ENCODE measurements at regions not wholly inside any gene's neighbourhood (a gene's known extent, or its start where the extent isn't known, plus 50 kb on each side); places are given as distances from the start of the nearest gene placed in this dataset.

DNA sequence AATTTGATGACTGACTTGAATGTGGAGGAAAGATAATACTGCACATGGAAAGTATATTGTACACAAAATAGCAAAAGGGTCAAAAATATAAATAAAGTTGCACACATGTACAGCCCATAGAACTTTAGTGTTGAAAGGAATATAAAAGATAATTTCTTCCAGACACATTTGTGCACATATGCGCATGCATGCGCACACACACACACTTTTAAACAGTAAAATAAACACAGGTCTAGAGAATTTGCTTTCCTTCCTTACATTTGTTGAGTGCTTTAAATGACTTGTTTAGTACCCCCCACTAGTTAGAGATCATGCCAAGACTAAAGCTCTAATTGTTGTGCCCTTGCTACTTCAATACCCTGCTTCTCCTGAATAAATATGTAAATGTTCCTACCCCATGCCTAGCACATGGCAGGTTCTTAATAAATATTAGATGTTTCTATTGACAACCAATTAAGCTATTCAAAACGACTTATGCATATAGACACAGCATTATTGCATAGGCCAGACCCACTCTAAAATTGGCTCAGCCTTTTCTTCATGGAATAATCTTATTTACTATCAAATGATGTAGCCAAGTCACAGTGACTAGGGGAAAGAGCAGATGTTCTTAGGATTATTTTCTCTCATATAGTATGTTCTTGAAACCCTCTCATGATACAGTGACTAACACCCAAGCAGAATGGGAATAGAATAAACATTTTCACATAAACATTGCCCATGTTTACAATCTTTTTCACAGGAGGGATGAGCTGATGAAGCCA is 165.5 kb upstream of the ACVR2A start:
- H3K36me3 ChIP-seq (ENCODE audit: insufficient read depth, low read length): no peaks in the 10 kb centered on the region
- H3K9ac ChIP-seq (ENCODE audit: low read depth, low read length): no peak overlapping the region
- no peak overlapping the region for H3K4me3 ChIP-seq (ENCODE audit: low read length)
- no peak overlapping the region for H3K4me2 ChIP-seq (ENCODE audit: low read length)
- no peaks in the 10 kb centered on the region for H3K4me1 ChIP-seq (ENCODE audit: control insufficient read depth, insufficient read depth, low read length)
- no peaks in the 10 kb centered on the region for H3K9me3 ChIP-seq (replicated peaks; ENCODE audit: low read length)
- H3K27me3 ChIP-seq (ENCODE audit: control insufficient read depth, insufficient read depth, low read length): no peaks in the 10 kb centered on the region

DNA sequence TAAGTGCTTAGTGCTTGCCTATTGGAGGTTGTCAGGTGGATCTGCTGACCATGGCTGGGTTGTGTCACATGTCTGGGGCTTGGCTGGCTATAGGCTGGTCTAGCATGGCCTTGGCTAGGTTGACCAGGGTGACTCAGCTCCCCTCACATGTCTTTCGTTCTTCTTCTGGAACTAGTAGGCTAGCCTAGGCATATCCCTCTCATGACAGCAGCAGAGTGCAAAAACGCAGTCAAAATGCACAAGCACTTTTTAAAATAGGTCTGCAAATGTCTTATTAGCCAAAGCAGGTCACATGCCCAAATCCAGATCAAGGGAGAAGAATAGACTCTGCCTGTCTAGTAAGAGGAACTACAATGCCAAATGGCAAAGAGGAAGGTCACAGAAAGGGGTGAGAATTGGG is 179.7 kb upstream of the ACVR2A start:
- no peaks in the 10 kb centered on the region for H3K4me1 ChIP-seq (ENCODE audit: control insufficient read depth, insufficient read depth, low read length)
- no peaks in the 10 kb centered on the region for H3K36me3 ChIP-seq (ENCODE audit: insufficient read depth, low read length)
- no peaks in the 10 kb centered on the region for H3K27me3 ChIP-seq (ENCODE audit: control insufficient read depth, insufficient read depth, low read length)
- H3K9ac ChIP-seq (ENCODE audit: low read depth, low read length): no peak overlapping the region
- H3K9me3 ChIP-seq (replicated peaks; ENCODE audit: low read length): no peaks in the 10 kb centered on the region
- H3K4me3 ChIP-seq (ENCODE audit: low read length): no peak overlapping the region
- no peak overlapping the region for H3K4me2 ChIP-seq (ENCODE audit: low read length)

DNA sequence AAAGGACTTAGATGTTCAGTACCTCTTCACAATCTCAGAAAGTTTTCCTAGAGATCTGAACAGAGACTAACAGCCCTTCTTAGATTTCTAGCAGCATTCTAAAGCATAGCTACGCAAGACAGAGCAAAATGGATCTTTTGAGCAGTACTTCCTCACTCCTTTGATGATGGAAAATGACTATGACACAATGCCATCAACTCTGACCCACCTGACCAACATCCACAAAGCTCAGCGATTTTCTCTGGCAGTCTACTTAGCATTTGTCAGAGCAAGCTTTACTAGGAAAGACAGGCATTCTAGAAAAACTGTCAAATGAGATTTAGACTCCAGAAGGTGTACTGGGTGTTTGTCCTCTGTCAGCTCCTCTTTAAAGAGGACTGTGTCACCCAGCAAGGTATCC is 180.9 kb upstream of the ACVR2A start:
- no peak overlapping the region for H3K4me2 ChIP-seq (ENCODE audit: low read length)
- no peaks in the 10 kb centered on the region for H3K27me3 ChIP-seq (ENCODE audit: control insufficient read depth, insufficient read depth, low read length)
- no peaks in the 10 kb centered on the region for H3K4me1 ChIP-seq (ENCODE audit: control insufficient read depth, insufficient read depth, low read length)
- H3K4me3 ChIP-seq (ENCODE audit: low read length): no peak overlapping the region
- no peak overlapping the region for H3K9ac ChIP-seq (ENCODE audit: low read depth, low read length)
- H3K9me3 ChIP-seq (replicated peaks; ENCODE audit: low read length): no peaks in the 10 kb centered on the region
- H3K36me3 ChIP-seq (ENCODE audit: insufficient read depth, low read length): no peaks in the 10 kb centered on the region

DNA sequence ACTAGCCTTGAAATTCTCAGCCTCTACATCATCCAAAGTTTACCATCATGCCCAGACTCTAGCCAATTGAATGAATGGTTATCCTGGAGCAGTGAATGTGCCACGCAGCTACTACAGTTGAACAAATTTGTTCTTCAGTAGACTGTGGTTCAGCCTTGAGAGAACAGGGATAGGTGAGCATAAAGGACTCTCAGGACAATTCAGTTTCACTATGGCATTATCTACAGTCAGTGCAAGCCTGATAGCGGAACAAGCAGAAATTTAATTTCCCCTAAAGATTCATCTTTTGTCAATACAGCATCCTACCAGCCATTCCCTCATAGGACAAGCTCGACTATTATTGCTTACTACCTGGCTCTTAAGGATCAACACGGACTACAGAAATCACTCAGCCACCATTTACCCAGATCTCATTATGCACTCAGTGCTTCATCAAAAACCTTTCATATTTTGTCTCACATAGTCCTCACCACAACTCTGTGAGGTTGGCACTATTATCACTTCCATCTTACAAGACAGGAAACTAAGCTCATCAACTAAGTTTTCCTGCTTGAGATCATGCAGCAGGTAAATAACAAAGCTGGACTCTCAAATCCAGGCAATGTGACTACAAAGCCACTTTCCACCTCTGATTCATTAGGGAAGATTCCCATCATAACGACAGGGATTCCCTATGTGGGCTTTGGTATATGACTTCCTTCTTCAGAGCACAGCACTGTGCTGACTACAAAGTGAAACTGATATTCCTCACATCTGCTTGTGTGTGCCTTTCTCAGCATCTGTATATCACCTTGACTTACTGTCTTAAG is 181.5 kb upstream of the ACVR2A start:
- Histone ChIP-seq H3K36me3 (ENCODE audit: insufficient read depth, low read length) (no peaks in the 10 kb centered on the region), H3K9ac (ENCODE audit: low read depth, low read length) (no peak overlapping the region), H3K4me3 (ENCODE audit: low read length) (no peak overlapping the region), H3K4me2 (ENCODE audit: low read length) (no peak overlapping the region), H3K27me3 (ENCODE audit: control insufficient read depth, insufficient read depth, low read length) (no peaks in the 10 kb centered on the region), H3K9me3 (replicated peaks; ENCODE audit: low read length) (no peaks in the 10 kb centered on the region), H3K4me1 (ENCODE audit: control insufficient read depth, insufficient read depth, low read length) (no peaks in the 10 kb centered on the region)

DNA sequence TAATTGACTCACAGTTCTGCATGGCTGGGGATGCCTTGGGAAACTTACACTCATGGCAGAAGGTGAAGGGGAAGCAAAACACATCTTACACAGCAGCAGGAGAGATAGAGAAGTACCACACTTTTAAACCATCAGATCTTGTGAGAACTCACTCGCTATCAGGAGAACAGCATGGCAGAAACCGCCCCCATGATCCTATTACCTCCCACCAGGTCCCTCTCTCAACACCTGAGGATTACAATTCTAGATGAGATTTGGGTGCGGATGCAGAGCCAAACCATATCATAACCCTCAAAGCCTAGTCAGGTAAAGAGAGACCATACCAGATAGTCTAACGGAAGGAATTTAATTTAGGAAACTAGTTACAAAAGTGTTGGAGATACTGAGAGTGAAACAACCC is 182.6 kb upstream of the ACVR2A start:
- Histone ChIP-seq H3K9me3 (replicated peaks; ENCODE audit: low read length) (no peaks in the 10 kb centered on the region), H3K27me3 (ENCODE audit: control insufficient read depth, insufficient read depth, low read length) (peaks cover 4% of the 10 kb centered on the region), H3K4me1 (ENCODE audit: control insufficient read depth, insufficient read depth, low read length) (no peaks in the 10 kb centered on the region), H3K36me3 (ENCODE audit: insufficient read depth, low read length) (no peaks in the 10 kb centered on the region), H3K4me2 (ENCODE audit: low read length) (no peak overlapping the region), H3K4me3 (ENCODE audit: low read length) (no peak overlapping the region), H3K9ac (ENCODE audit: low read depth, low read length) (no peak overlapping the region)

DNA sequence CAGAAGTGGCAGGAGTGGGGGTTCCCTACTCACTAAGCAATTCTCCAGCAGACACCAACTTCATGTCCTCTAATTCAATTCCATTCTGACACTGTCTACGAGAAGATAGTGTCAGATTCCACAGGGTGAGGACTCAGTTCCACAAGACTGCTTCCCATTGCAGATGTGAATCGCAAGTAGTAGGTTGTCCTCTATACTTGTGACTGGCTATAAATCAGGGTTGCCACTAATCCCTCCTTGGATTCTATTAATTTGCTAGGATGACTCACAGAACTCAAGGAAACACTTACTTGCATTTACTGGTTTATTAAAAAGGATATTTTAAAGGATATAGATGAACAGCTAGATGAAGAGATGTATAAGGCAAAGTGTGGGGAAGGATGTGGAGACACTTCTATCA is 184.1 kb upstream of the ACVR2A start:
- Histone ChIP-seq H3K36me3 (ENCODE audit: insufficient read depth, low read length) (no peaks in the 10 kb centered on the region), H3K9ac (ENCODE audit: low read depth, low read length) (no peak overlapping the region), H3K4me1 (ENCODE audit: control insufficient read depth, insufficient read depth, low read length) (no peaks in the 10 kb centered on the region), H3K4me3 (ENCODE audit: low read length) (no peak overlapping the region), H3K4me2 (ENCODE audit: low read length) (no peak overlapping the region), H3K27me3 (ENCODE audit: control insufficient read depth, insufficient read depth, low read length) (peaks cover 4% of the 10 kb centered on the region), H3K9me3 (replicated peaks; ENCODE audit: low read length) (no peaks in the 10 kb centered on the region)

DNA sequence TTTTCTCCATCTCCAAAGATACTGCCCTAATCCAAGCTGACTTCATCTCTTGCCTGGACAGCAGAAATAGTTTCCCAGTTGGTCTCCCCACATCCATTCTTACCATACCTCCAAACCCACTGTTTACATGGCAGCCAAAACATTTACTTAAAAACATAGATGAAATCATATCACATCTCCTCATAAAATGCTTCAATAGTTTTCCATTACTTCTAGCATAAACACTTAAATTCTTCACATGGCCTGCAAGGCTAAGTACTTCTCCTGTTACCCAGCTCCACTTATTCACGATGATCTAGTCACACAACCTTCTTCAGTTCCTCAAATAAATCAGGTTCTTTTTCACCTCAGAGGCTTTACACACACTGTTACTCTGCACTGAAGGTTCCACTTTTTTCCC is 185.8 kb upstream of the ACVR2A start:
- H3K4me1 ChIP-seq (ENCODE audit: control insufficient read depth, insufficient read depth, low read length): no peaks in the 10 kb centered on the region
- no peak overlapping the region for H3K4me3 ChIP-seq (ENCODE audit: low read length)
- no peaks in the 10 kb centered on the region for H3K9me3 ChIP-seq (replicated peaks; ENCODE audit: low read length)
- no peak overlapping the region for H3K9ac ChIP-seq (ENCODE audit: low read depth, low read length)
- H3K27me3 ChIP-seq (ENCODE audit: control insufficient read depth, insufficient read depth, low read length): peaks cover 4% of the 10 kb centered on the region
- no peak overlapping the region for H3K4me2 ChIP-seq (ENCODE audit: low read length)
- H3K36me3 ChIP-seq (ENCODE audit: insufficient read depth, low read length): no peaks in the 10 kb centered on the region

DNA sequence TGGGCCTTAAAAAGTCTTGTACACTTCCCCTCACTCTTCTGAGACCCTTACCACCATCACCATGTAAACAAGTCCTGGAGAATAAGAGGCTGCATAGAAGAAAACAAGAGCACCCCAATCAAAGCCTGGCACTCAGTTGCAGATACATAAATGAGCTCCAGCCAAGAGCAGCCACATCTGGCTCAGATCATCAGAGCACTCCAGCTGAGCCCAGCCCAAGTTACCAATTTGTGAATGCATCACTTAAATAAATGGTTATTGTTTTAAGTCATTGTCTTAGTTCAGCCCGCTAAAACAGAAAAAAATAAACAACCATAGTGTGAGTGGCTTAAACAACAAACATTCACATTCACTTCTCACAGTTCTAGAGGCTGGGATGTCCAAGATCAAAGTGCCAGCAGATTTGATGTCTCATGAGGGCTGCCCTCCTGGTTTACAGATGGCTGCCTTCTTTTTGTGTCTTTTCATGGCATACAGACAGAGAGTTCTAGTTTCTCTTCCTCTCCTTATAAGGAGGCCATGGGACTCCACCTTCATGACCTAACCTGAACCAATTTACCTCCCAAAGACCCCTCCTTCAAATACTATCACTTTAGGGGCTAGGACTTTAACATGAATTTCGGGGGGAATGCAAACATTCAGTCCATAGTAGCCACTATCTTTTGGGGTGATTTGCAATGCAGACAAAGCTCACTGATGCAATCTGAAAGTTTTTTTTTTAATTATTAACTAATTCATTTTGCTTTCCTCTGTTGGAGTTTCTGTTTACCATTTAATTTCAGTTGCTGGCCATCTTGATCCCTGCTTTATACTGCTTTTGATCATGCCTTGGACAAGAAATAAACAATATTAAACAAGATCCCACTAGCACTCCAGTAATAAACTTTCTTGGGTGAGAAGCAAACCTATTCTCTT is 187.5 kb upstream of the ACVR2A start:
- H3K27me3 ChIP-seq (ENCODE audit: control insufficient read depth, insufficient read depth, low read length): peaks cover 4% of the 10 kb centered on the region
- no peaks in the 10 kb centered on the region for H3K9me3 ChIP-seq (replicated peaks; ENCODE audit: low read length)
- H3K4me2 ChIP-seq (ENCODE audit: low read length): no peak overlapping the region
- H3K4me3 ChIP-seq (ENCODE audit: low read length): no peak overlapping the region
- no peaks in the 10 kb centered on the region for H3K36me3 ChIP-seq (ENCODE audit: insufficient read depth, low read length)
- H3K9ac ChIP-seq (ENCODE audit: low read depth, low read length): no peak overlapping the region
- no peaks in the 10 kb centered on the region for H3K4me1 ChIP-seq (ENCODE audit: control insufficient read depth, insufficient read depth, low read length)

DNA sequence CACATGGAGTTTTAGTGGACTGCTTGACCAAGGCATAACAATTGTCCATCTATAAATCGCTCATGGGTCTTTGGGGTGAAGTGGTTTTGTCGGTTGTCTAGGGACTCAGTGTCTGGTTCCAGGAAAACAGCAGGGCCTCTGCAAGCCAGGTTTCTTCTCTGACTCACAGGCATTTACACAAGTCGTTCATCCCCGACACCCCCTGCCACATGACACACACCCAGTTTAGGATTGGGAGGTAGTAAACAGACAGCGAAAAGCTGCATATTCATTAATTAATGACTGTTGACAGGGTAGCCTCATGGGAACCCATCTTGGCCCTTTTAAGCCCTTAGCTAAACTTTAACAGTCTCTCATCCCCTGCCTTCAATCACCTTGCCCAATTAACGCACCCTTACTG is 194.8 kb upstream of the ACVR2A start:
- Histone ChIP-seq H3K4me2 (ENCODE audit: low read length) (no peak overlapping the region), H3K4me3 (ENCODE audit: low read length) (no peak overlapping the region), H3K4me1 (ENCODE audit: control insufficient read depth, insufficient read depth, low read length) (no peaks in the 10 kb centered on the region), H3K9ac (ENCODE audit: low read depth, low read length) (no peak overlapping the region), H3K36me3 (ENCODE audit: insufficient read depth, low read length) (no peaks in the 10 kb centered on the region), H3K9me3 (replicated peaks; ENCODE audit: low read length) (no peaks in the 10 kb centered on the region), H3K27me3 (ENCODE audit: control insufficient read depth, insufficient read depth, low read length) (peaks cover 6% of the 10 kb centered on the region)

DNA sequence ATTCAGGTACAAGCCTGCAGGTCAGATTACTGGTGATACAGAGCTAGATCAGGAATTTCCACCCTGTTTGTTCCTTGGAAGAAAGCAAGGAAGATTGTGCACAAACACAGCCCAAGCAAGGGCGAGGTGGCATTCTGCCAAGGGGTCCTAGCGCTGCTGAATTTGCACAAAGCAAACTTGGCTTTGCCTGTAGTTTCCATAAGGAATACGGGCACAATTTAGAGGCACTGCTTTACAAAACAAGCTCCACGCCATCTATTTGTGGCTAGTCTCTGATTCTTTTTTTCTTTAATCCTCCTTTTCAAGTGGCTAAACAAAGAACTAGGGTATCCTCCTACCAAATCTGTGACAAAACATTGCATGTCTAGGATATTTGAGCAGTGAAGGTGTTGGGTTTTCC is 195.5 kb upstream of the ACVR2A start:
- Histone ChIP-seq H3K36me3 (ENCODE audit: insufficient read depth, low read length) (no peaks in the 10 kb centered on the region), H3K4me3 (ENCODE audit: low read length) (no peak overlapping the region), H3K9ac (ENCODE audit: low read depth, low read length) (no peak overlapping the region), H3K27me3 (ENCODE audit: control insufficient read depth, insufficient read depth, low read length) (peaks cover 6% of the 10 kb centered on the region), H3K4me2 (ENCODE audit: low read length) (no peak overlapping the region), H3K9me3 (replicated peaks; ENCODE audit: low read length) (no peaks in the 10 kb centered on the region), H3K4me1 (ENCODE audit: control insufficient read depth, insufficient read depth, low read length) (no peaks in the 10 kb centered on the region)

DNA sequence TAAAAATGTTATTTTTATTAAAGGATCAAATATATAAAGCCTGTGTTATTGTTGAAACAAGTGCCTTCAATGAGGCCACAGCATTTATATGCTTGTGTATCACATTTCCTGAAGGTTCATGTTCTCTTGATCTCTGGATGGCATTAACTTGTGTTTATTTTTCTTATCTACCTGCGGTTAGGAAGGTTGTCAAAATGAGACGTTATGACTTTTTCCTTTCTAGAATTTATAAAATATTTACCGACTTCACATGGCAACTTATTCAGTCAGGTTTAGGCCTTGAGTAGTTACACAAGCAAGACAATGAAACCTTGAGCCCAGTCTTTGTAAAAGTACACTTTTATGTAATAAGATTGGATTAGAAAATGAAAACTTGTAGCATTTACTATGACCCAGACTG is 196.4 kb upstream of the ACVR2A start:
- Histone ChIP-seq H3K9me3 (replicated peaks; ENCODE audit: low read length) (no peaks in the 10 kb centered on the region), H3K4me1 (ENCODE audit: control insufficient read depth, insufficient read depth, low read length) (no peaks in the 10 kb centered on the region), H3K27me3 (ENCODE audit: control insufficient read depth, insufficient read depth, low read length) (peaks cover 6% of the 10 kb centered on the region), H3K36me3 (ENCODE audit: insufficient read depth, low read length) (no peaks in the 10 kb centered on the region), H3K4me2 (ENCODE audit: low read length) (no peak overlapping the region), H3K4me3 (ENCODE audit: low read length) (no peak overlapping the region), H3K9ac (ENCODE audit: low read depth, low read length) (no peak overlapping the region)

All from skeletal muscle satellite cell (primary cell).